ENCODE measurements at regions not wholly inside any gene's neighbourhood (a gene's known extent, or its start where the extent isn't known, plus 50 kb on each side); places are given as distances from the start of the nearest gene placed in this dataset.

DNA sequence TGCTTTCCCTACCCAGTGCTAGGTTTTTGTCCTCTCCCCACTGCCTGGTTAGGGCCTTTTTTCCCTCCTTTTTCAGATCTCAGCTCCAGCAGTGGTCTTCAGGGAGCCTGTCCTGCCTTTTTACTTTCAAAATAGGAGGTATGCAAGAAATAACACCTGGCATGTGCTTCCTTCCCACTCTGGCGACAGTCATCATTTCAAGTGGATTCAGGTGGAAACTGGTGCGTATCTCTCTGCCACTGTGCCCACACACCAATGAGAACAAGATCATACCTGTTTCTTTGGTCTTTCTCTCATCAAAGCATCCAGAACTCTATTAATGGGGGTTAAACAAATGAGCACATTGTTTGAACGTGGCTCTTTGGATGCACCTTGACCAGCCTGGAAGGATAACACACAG, 95.7 kb upstream of the GGTLC1 start:
- Histone ChIP-seq H3K36me3 (no peaks in the 10 kb centered on the region), H3K27me3 (replicated peaks; ENCODE audit: insufficient read depth) (no peaks in the 10 kb centered on the region), H3K9me3 (no peaks in the 10 kb centered on the region), H3K4me3 (no peak overlapping the region), H3K27ac (no peak overlapping the region), H3K4me1 (ENCODE audit: control insufficient read depth in 1 of 2, low read depth in 2 of 2) (no peaks in the 10 kb centered on the region)
- DNase-seq (ENCODE audit: low spot score), result no peak
- no peak for ATAC-seq (ENCODE audit: insufficient number of reproducible peaks, low FRiP score, low read depth)
- TF ChIP-seq, protein P1, sequence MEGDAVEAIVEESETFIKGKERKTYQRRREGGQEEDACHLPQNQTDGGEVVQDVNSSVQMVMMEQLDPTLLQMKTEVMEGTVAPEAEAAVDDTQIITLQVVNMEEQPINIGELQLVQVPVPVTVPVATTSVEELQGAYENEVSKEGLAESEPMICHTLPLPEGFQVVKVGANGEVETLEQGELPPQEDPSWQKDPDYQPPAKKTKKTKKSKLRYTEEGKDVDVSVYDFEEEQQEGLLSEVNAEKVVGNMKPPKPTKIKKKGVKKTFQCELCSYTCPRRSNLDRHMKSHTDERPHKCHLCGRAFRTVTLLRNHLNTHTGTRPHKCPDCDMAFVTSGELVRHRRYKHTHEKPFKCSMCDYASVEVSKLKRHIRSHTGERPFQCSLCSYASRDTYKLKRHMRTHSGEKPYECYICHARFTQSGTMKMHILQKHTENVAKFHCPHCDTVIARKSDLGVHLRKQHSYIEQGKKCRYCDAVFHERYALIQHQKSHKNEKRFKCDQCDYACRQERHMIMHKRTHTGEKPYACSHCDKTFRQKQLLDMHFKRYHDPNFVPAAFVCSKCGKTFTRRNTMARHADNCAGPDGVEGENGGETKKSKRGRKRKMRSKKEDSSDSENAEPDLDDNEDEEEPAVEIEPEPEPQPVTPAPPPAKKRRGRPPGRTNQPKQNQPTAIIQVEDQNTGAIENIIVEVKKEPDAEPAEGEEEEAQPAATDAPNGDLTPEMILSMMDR (IDR thresholded peaks at IDR 0.05), result no peak

DNA sequence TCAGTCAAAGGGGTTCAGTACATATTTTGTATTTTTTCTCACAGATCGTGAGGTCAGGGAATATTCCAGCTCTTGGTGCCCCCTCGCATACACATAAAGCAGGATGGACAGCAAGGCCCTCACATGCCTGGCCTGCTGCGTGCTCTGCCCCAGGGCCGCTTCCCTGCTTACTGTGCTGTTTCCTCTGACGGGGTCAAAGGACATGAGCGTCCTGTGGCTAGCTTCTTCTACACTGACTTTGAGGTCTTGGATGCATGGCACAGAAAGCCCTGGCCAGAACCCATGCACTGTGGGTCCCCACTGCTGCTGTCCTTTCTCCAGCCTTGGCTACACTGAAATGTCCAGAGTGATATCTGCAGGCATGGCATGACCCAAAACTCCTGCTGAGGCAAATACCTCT, 92.5 kb upstream of the GGTLC1 start:
- H3K27ac ChIP-seq, result no peak overlapping the region
- H3K36me3 ChIP-seq, result no peaks in the 10 kb centered on the region
- H3K9me3 ChIP-seq, result no peaks in the 10 kb centered on the region
- DNase-seq (ENCODE audit: low spot score) (no peak), ATAC-seq (ENCODE audit: insufficient number of reproducible peaks, low FRiP score, low read depth) (no peak)
- H3K4me1 ChIP-seq (ENCODE audit: control insufficient read depth in 1 of 2, low read depth in 2 of 2), result no peaks in the 10 kb centered on the region
- TF ChIP-seq, protein P1 (IDR thresholded peaks at IDR 0.05), result no peak
- no peak overlapping the region for H3K4me3 ChIP-seq
- no peaks in the 10 kb centered on the region for H3K27me3 ChIP-seq (replicated peaks; ENCODE audit: insufficient read depth)

DNA sequence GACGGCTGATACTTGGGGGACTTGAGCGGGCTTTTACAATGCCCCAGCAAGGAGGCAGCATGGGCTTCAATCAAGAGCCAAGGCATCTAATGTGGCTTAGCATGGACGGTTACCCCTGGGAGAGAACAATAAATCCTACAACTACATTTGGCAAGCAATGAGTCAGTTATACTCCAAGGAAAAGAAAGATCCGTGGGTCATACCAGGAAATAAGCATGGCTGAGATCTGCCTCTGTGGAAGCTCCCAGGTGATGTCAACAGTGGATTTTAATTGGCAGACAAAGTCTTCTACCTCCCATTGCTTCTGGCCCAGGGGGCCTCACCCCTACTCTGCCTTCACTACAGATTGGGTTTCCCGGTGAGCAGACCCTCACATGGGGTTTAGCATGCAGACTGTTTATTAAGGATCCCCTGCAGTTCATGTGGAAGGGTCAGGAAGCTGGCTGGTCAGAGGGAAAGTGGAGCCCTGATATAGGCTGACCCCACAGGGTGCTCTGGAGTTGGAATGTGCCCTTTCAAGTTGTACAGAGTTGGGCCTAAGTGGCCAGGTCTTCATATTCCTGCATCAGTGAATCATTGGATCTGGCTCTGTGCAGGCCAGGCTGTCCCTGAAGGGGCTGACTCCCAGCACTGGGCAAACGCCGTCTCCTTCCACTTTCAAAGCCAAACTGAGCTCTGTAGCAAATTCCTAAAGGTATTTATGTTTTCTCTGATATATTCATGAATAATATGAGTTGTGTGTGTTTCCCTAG, 91.3 kb upstream of the GGTLC1 start:
- no peaks in the 10 kb centered on the region for H3K9me3 ChIP-seq
- no peaks in the 10 kb centered on the region for H3K27me3 ChIP-seq (replicated peaks; ENCODE audit: insufficient read depth)
- no peaks in the 10 kb centered on the region for H3K36me3 ChIP-seq
- DNase-seq (ENCODE audit: low spot score) (no peak), ATAC-seq (ENCODE audit: insufficient number of reproducible peaks, low FRiP score, low read depth) (no peak)
- H3K4me3 ChIP-seq, result no peak overlapping the region
- H3K27ac ChIP-seq, result no peak overlapping the region
- TF ChIP-seq, protein P1 (IDR thresholded peaks at IDR 0.05), result no peak
- no peaks in the 10 kb centered on the region for H3K4me1 ChIP-seq (ENCODE audit: control insufficient read depth in 1 of 2, low read depth in 2 of 2)

DNA sequence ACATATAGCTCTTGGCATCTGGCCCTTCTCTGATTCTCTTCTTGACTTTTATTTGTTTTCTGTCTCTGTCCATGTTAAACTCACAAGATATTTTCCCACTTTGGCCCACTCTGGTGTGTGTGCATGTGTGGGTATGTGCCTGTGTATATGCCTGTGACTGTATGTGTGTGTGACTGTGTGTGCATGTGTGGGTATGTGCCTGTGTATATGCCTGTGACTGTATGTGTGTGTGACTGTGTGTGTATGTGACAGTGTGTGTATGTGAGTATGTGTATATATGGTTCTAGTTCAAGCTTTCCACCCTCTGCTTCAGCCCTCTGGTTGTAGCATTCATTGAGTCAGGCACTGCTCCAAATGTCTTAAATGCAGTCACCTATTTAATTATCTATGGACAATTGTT, 88.6 kb upstream of the GGTLC1 start:
- Histone ChIP-seq H3K27me3 (replicated peaks; ENCODE audit: insufficient read depth) (no peaks in the 10 kb centered on the region), H3K9me3 (no peaks in the 10 kb centered on the region), H3K4me3 (no peak overlapping the region), H3K4me1 (ENCODE audit: control insufficient read depth in 1 of 2, low read depth in 2 of 2) (no peaks in the 10 kb centered on the region), H3K27ac (no peak overlapping the region), H3K36me3 (no peaks in the 10 kb centered on the region)
- TF ChIP-seq, protein P1 (IDR thresholded peaks at IDR 0.05), result no peak
- ATAC-seq (ENCODE audit: insufficient number of reproducible peaks, low FRiP score, low read depth) (no peak), DNase-seq (ENCODE audit: low spot score) (no peak)

DNA sequence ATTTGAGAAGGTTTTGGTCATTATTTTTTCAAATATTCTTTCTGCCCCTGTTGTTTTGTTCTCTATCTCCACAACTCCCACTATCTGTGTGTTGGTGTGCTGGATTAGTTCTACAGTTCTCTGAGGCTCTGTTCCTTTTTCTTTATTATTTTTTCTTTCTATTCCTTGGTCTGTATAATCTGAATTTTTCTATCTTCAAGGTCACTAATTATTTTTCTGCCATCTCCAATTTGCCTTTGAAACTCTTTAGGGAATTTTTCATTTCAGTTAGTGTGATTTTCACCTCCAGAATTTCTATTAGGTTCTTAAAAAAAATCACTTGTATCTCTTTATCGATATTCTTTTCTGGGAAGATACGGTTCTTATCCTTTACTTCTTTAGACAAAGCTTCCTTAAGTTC, 82.1 kb upstream of the GGTLC1 start:
- Histone ChIP-seq H3K4me1 (ENCODE audit: control insufficient read depth in 1 of 2, low read depth in 2 of 2) (no peaks in the 10 kb centered on the region), H3K36me3 (no peaks in the 10 kb centered on the region), H3K4me3 (no peak overlapping the region), H3K27ac (no peak overlapping the region), H3K27me3 (replicated peaks; ENCODE audit: insufficient read depth) (no peaks in the 10 kb centered on the region), H3K9me3 (peaks cover 4% of the 10 kb centered on the region)
- TF ChIP-seq, protein P1 (IDR thresholded peaks at IDR 0.05), result no peak
- DNase-seq (ENCODE audit: low spot score), result no peak
- ATAC-seq (ENCODE audit: insufficient number of reproducible peaks, low FRiP score, low read depth), result no peak
